Suprapubic skin (tissue), 4 donors: ENCODE measurements at regions not wholly inside any gene's neighbourhood (a gene's known extent, or its start where the extent isn't known, plus 50 kb on each side); places are given as distances from the start of the nearest gene placed in this dataset.

Experiments used
- DNase-seq, 2 donors: peaks; one replicate each; pipeline ENCODE4 v3.0.0-alpha.2; 2019; ENCODE audit warnings: low spot score in 2 of 2
- H3K27ac ChIP-seq: fragments of 200-600 bp; sonication (generic); one replicate; pipeline ENCODE4 v1.5.1; 2019
- H3K27me3 ChIP-seq: fragments of 200-600 bp; sonication (generic); one replicate; pipeline ENCODE4 v1.5.1; 2019
- H3K36me3 ChIP-seq: fragments of 200-600 bp; sonication (generic); one replicate; pipeline ENCODE4 v1.5.1; 2019
- H3K4me1 ChIP-seq: fragments of 200-600 bp; sonication (generic); one replicate; pipeline ENCODE4 v1.5.1; 2019
- H3K4me3 ChIP-seq: fragments of 200-600 bp; sonication (generic); one replicate; pipeline ENCODE4 v1.5.1; 2019; ENCODE audit warnings: mild to moderate bottlenecking
- H3K9me3 ChIP-seq: fragments of 200-600 bp; sonication (generic); one replicate; pipeline ENCODE4 v1.5.1; 2019
- CTCF ChIP-seq, 2 donors: fragments of 200-600 bp in 1 of 2; fragments of 450-650 bp in 1 of 2; sonication (generic) in 1 of 2; IDR thresholded peaks; one replicate each; pipeline ENCODE4 v1.5.1; 2016 to 2019; ENCODE audit warnings: antibody characterized with exemption in 2 of 2, mild to moderate bottlenecking in 1 of 2, moderate library complexity in 1 of 2
- EP300 ChIP-seq: sonication (generic); formaldehyde crosslinking; IDR thresholded peaks from one replicate; pipeline ENCODE4 v1.6.1; 2017; ENCODE audit warnings: antibody characterized with exemption
- POLR2A ChIP-seq, 2 donors: fragments of 450-650 bp; IDR thresholded peaks; one replicate each; pipeline ENCODE4 v1.6.1; 2017; ENCODE audit warnings: antibody characterized with exemption in 2 of 2, mild to moderate bottlenecking in 2 of 2, moderate library complexity in 2 of 2
- POLR2AphosphoS5 ChIP-seq, 3 donors: sonication (generic); formaldehyde crosslinking; IDR thresholded peaks; one replicate each; pipeline ENCODE4 v1.6.1; 2017; ENCODE audit warnings: antibody characterized with exemption in 3 of 3
- WGBS: methylation state at CpG from one replicate; pipeline ENCODE4 v1.1.5; 2018; 5-methylcytosine and 5-hydroxymethylcytosine counted together

- no peak for TF ChIP-seq EP300
- no peak for TF ChIP-seq CTCF (IDR thresholded peaks at IDR 0.05)
- no peak for TF ChIP-seq POLR2A (IDR thresholded peaks at IDR 0.05)
- no peak for TF ChIP-seq POLR2AphosphoS5 (IDR thresholded peaks at IDR 0.05)
- Histone ChIP-seq H3K4me3 (no peak overlapping the region), H3K36me3 (no peaks in the 10 kb centered on the region), H3K27ac (no peak overlapping the region), H3K9me3 (no peaks in the 10 kb centered on the region), H3K27me3 (peaks cover 28% of the 10 kb centered on the region), H3K4me1 (peaks cover 10% of the 10 kb centered on the region)
- WGBS, result 83% methylated on average over 2 of the region's 2 CpGs
- DNase-seq, result no peak
Measured at GRCh38 chr10:6919077-6919476, 339.0 kb upstream of the PRKCQ start.

GRCh38 chr10:6918305-6918704, 338.2 kb upstream of the PRKCQ start:
- Histone ChIP-seq H3K36me3 (no peaks in the 10 kb centered on the region), H3K27ac (no peak overlapping the region), H3K4me3 (no peak overlapping the region), H3K27me3 (peaks cover 30% of the 10 kb centered on the region), H3K9me3 (no peaks in the 10 kb centered on the region), H3K4me1 (peaks cover 8% of the 10 kb centered on the region)
- WGBS, result 87% methylated on average over 6 of the region's 6 CpGs
- TF ChIP-seq POLR2AphosphoS5 (IDR thresholded peaks at IDR 0.05) (no peak), EP300 (no peak), POLR2A (IDR thresholded peaks at IDR 0.05) (no peak)
- DNase-seq, result no peak

- Histone ChIP-seq H3K9me3 (no peaks in the 10 kb centered on the region), H3K4me3 (no peak overlapping the region), H3K27ac (no peak overlapping the region), H3K36me3 (no peaks in the 10 kb centered on the region), H3K27me3 (peaks cover 30% of the 10 kb centered on the region), H3K4me1 (peaks cover 8% of the 10 kb centered on the region)
- TF ChIP-seq POLR2AphosphoS5 (IDR thresholded peaks at IDR 0.05) (no peak), CTCF (IDR thresholded peaks at IDR 0.05) (no peak), POLR2A (IDR thresholded peaks at IDR 0.05) (no peak), EP300 (no peak)
- WGBS, result 55% methylated on average over 6 of the region's 6 CpGs
- DNase-seq, result no peak
Measured at GRCh38 chr10:6917125-6917524, 337.0 kb upstream of the PRKCQ start.

GRCh38 chr10:6916601-6917000, 336.5 kb upstream of the PRKCQ start:
- Histone ChIP-seq H3K36me3 (no peaks in the 10 kb centered on the region), H3K4me1 (peaks cover 10% of the 10 kb centered on the region), H3K9me3 (no peaks in the 10 kb centered on the region), H3K27me3 (peaks cover 30% of the 10 kb centered on the region), H3K4me3 (no peak overlapping the region), H3K27ac (no peak overlapping the region)
- TF ChIP-seq POLR2AphosphoS5 (IDR thresholded peaks at IDR 0.05) (no peak), CTCF (IDR thresholded peaks at IDR 0.05) (no peak), EP300 (no peak), POLR2A (IDR thresholded peaks at IDR 0.05) (no peak)
- 88% methylated on average over 2 of the region's 2 CpGs for WGBS
- no peak for DNase-seq

- DNase-seq, result no peak
- Histone ChIP-seq H3K27me3 (peaks cover 34% of the 10 kb centered on the region), H3K36me3 (no peaks in the 10 kb centered on the region), H3K4me3 (no peak overlapping the region), H3K9me3 (no peaks in the 10 kb centered on the region), H3K27ac (no peak overlapping the region), H3K4me1 (peaks cover 9% of the 10 kb centered on the region)
- no peak for TF ChIP-seq EP300
- no peak for TF ChIP-seq CTCF (IDR thresholded peaks at IDR 0.05)
- no peak for TF ChIP-seq POLR2AphosphoS5 (IDR thresholded peaks at IDR 0.05)
- no peak for TF ChIP-seq POLR2A (IDR thresholded peaks at IDR 0.05)
- WGBS, result 91% methylated on average over 3 of the region's 3 CpGs
Measured at GRCh38 chr10:6915307-6915706, 335.2 kb upstream of the PRKCQ start.

GRCh38 chr10:6912929-6913328, 332.9 kb upstream of the PRKCQ start:
- H3K36me3 ChIP-seq, result no peaks in the 10 kb centered on the region
- no peak for TF ChIP-seq POLR2AphosphoS5 (IDR thresholded peaks at IDR 0.05)
- TF ChIP-seq EP300, result no peak
- no peak for TF ChIP-seq POLR2A (IDR thresholded peaks at IDR 0.05)
- TF ChIP-seq CTCF (IDR thresholded peaks at IDR 0.05), result no peak
- DNase-seq, result no peak
- H3K27me3 ChIP-seq, result peaks cover 33% of the 10 kb centered on the region
- peaks cover 3% of the 10 kb centered on the region for H3K4me1 ChIP-seq
- H3K27ac ChIP-seq, result no peak overlapping the region
- WGBS, result 36% methylated on average over 2 of the region's 2 CpGs
- H3K4me3 ChIP-seq, result no peak overlapping the region
- no peaks in the 10 kb centered on the region for H3K9me3 ChIP-seq
